ENCODE measurements at regions not wholly inside any gene's neighbourhood (a gene's known extent, or its start where the extent isn't known, plus 50 kb on each side); places are given as distances from the start of the nearest gene placed in this dataset.

DNA sequence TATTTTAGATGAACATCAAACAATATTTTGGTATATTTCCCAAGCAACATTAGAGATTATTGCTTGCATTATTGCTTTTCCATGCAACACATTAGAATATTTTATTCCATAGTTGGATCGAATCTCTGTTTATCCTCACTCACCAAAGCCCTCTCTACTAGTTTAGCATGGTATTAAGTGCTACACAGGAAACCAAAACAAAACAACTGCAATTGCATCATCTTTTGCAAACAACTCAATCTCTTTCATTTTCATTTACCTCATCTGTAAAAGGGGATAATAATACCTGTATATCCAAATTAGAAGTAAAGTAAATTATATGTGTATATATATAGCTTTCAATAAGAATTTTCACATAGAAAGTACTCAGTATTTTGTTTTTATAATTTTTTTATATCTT, 147.8 kb upstream of the PCDH9 start:
- TF ChIP-seq POLR2AphosphoS5 (IDR thresholded peaks at IDR 0.05; ENCODE audit: borderline replicate concordance, low read depth, low read length) (no peak), EZH2 (IDR thresholded peaks at IDR 0.05) (no peak)

Data from SK-N-MC (cell line).